Uterus (tissue), 2 donors: ENCODE measurements at regions not wholly inside any gene's neighbourhood (a gene's known extent, or its start where the extent isn't known, plus 50 kb on each side); places are given as distances from the start of the nearest gene placed in this dataset.
"Not testable (repeated sequence)": the region's sequence is repeated elsewhere in the genome, so short reads cannot be mapped to it uniquely, and the experiment has no call there.

Experiments used
- POLR2A ChIP-seq, 2 donors: fragments of 450-650 bp; IDR thresholded peaks; one replicate each; pipeline ENCODE4 v1.6.1; 2016; ENCODE audit warnings: antibody characterized with exemption in 2 of 2, mild to moderate bottlenecking in 1 of 2, moderate library complexity in 1 of 2
- TF ChIP-seq, protein P1 (sequence below), 4 experiments: fragments of 200-600 bp in 2 of 4; fragments of 450-650 bp in 2 of 4; sonication (generic) in 2 of 4; IDR thresholded peaks; one replicate each; pipeline ENCODE4 v1.5.1; 2016 to 2019; ENCODE audit warnings: antibody characterized with exemption in 4 of 4, mild to moderate bottlenecking in 2 of 4, moderate library complexity in 1 of 4

- TF ChIP-seq, protein P1, sequence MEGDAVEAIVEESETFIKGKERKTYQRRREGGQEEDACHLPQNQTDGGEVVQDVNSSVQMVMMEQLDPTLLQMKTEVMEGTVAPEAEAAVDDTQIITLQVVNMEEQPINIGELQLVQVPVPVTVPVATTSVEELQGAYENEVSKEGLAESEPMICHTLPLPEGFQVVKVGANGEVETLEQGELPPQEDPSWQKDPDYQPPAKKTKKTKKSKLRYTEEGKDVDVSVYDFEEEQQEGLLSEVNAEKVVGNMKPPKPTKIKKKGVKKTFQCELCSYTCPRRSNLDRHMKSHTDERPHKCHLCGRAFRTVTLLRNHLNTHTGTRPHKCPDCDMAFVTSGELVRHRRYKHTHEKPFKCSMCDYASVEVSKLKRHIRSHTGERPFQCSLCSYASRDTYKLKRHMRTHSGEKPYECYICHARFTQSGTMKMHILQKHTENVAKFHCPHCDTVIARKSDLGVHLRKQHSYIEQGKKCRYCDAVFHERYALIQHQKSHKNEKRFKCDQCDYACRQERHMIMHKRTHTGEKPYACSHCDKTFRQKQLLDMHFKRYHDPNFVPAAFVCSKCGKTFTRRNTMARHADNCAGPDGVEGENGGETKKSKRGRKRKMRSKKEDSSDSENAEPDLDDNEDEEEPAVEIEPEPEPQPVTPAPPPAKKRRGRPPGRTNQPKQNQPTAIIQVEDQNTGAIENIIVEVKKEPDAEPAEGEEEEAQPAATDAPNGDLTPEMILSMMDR (IDR thresholded peaks at IDR 0.05) = not testable (repeated sequence)
- not testable (repeated sequence) for TF ChIP-seq POLR2A (IDR thresholded peaks at IDR 0.05)
Observed at GRCh38 chr4:53877096-53877495, 187.3 kb downstream of the CHIC2 start.
